Anterior cingulate cortex (tissue), 58 donors: ENCODE measurements at regions not wholly inside any gene's neighbourhood (a gene's known extent, or its start where the extent isn't known, plus 50 kb on each side); places are given as distances from the start of the nearest gene placed in this dataset.

Experiments used
- DNase-seq, 58 donors: peaks; one replicate each; lab custom pipeline; 2025; lab: John Stamatoyannopoulos, UW

GRCh38 chr2:120863146-120863545, 127.5 kb downstream of the GLI2 start:
- no peak for DNase-seq

GRCh38 chr2:120863661-120864320, 128.1 kb downstream of the GLI2 start:
- DNase-seq, result no peak

- DNase-seq, result no peak
Observed at GRCh38 chr2:120864981-120865380, 129.3 kb downstream of the GLI2 start.

GRCh38 chr2:120865656-120866055, 130.0 kb downstream of the GLI2 start:
- no peak for DNase-seq

- DNase-seq, result no peak
Observed at GRCh38 chr2:120866071-120866470, 130.4 kb downstream of the GLI2 start.

- DNase-seq, result no peak
Observed at GRCh38 chr2:120866483-120867140, 130.9 kb downstream of the GLI2 start.

GRCh38 chr2:120867290-120868241, 131.9 kb downstream of the GLI2 start:
- DNase-seq, result peak in 53 of 58 donors; percentile 25 to 81 (median 65)

- no peak for DNase-seq
Observed at GRCh38 chr2:120868366-120868765, 132.7 kb downstream of the GLI2 start.

GRCh38 chr2:120869036-120869729, 133.5 kb downstream of the GLI2 start:
- DNase-seq, result no peak

GRCh38 chr2:120869730-120870466, 134.2 kb downstream of the GLI2 start:
- DNase-seq, result no peak

- DNase-seq, result no peak
Observed at GRCh38 chr2:120870467-120870788, 134.8 kb downstream of the GLI2 start.

GRCh38 chr2:120871016-120871635, 135.5 kb downstream of the GLI2 start:
- DNase-seq, result no peak

GRCh38 chr2:120871881-120872620, 136.4 kb downstream of the GLI2 start:
- DNase-seq, result no peak

- no peak for DNase-seq
Observed at GRCh38 chr2:120873958-120874887, 138.6 kb downstream of the GLI2 start.

GRCh38 chr2:120874888-120875275, 139.2 kb downstream of the GLI2 start:
- no peak for DNase-seq

- DNase-seq, result no peak
Observed at GRCh38 chr2:120875431-120875830, 139.8 kb downstream of the GLI2 start.

- no peak for DNase-seq
Observed at GRCh38 chr2:120876526-120877280, 141.0 kb downstream of the GLI2 start.
